A549 (cell line): ENCODE measurements at regions not wholly inside any gene's neighbourhood (a gene's known extent, or its start where the extent isn't known, plus 50 kb on each side); places are given as distances from the start of the nearest gene placed in this dataset.
A peak's percentile ranks its signal among the peaks of the same experiment; 100 is the strongest.

Source experiments
- ATAC-seq, 2 experiments: fragments of 200-7000 bp in 1 of 2; fragments of >200 bp in 1 of 2; cut with Nextera tagmentation in 1 of 2; cut with Tn5 transposase in 1 of 2; 3 replicates each; pipeline versions ENCODE4 v1.8.0 to v1.9.1; 2018 to 2020; ENCODE audit warnings: mild to moderate bottlenecking in 1 of 2, moderate library complexity in 1 of 2
- CTCF ChIA-PET: fragments of 300-600 bp; sonication (Branson Sonifier 250); formaldehyde crosslinking; extraction: SDS; loops from one replicate; lab custom pipeline; 2021; ENCODE audit warnings: antibody characterized with exemption, inconsistent platforms; lab: Yijun Ruan, JAX
- POLR2A ChIA-PET: fragments of 350-600 bp; formaldehyde crosslinking; extraction: SDS; loops from one replicate; lab custom pipeline; 2021; ENCODE audit warnings: antibody characterized with exemption, inconsistent platforms; lab: Yijun Ruan, JAX
- DNase-seq, 2 experiments: peaks; one replicate each; pipeline versions ENCODE4 v3.0.0 to v3.0.0-alpha.2; 2011 to 2016; ENCODE audit warnings: low read depth in 1 of 2, low spot score in 1 of 2
- FAIRE-seq: peaks from 2 replicates; lab custom pipeline; 2011; peaks lifted over from hg19 to GRCh38; lab: Jason Lieb, UNC
- H3K27ac ChIP-seq, 2 experiments: fragments of >200 bp; sonication (Bioruptor Twin); formaldehyde crosslinking; 3 replicates each; pipeline ENCODE4 v1.5.1; 2016 to 2017
- H3K4me1 ChIP-seq: fragments of >200 bp; sonication (Bioruptor Twin); formaldehyde crosslinking; 3 replicates; pipeline ENCODE4 v1.6.1; 2016
- H3K4me2 ChIP-seq: fragments of >200 bp; sonication (Bioruptor Twin); formaldehyde crosslinking; 3 replicates; pipeline ENCODE4 v1.6.1; 2016
- H3K4me3 ChIP-seq: fragments of >200 bp; sonication (Bioruptor Twin); formaldehyde crosslinking; 3 replicates; pipeline ENCODE4 v1.5.1; 2016
- H3K9me3 ChIP-seq: fragments of >200 bp; sonication (Bioruptor Twin); formaldehyde crosslinking; 3 replicates; pipeline ENCODE4 v1.6.1; 2016
- CBX2 ChIP-seq: fragments of 200-600 bp; sonication (generic); IDR thresholded peaks from 2 replicates; pipeline ENCODE4 v1.6.1; 2016; ENCODE audit warnings: low read depth, mild to moderate bottlenecking, borderline replicate concordance
- CEBPB ChIP-seq, 2 experiments: fragments of >200 bp in 1 of 2; sonication (Bioruptor Twin) in 1 of 2; formaldehyde crosslinking in 1 of 2; IDR thresholded peaks; 2 replicates each; pipeline ENCODE4 v1.6.1; 2012 to 2016
- CHD2 ChIP-seq: fragments of 150-350 bp; IDR thresholded peaks from 2 replicates; pipeline ENCODE4 v1.6.1; 2014; ENCODE audit warnings: low read length; ENCODE audit not compliant: partially characterized antibody
- EHMT2 ChIP-seq: fragments of 200-600 bp; sonication (generic); IDR thresholded peaks from 2 replicates; pipeline ENCODE4 v1.6.1; 2016; ENCODE audit warnings: antibody characterized with exemption, low read depth, mild to moderate bottlenecking, moderate library complexity
- FOSB ChIP-seq: fragments of 250-450 bp; sonication (Bioruptor Pico); IDR thresholded peaks from 2 replicates; pipeline ENCODE4 v1.5.0; 2020; ENCODE audit warnings: mild to moderate bottlenecking, moderate library complexity
- FOXS1 ChIP-seq: fragments of 250-450 bp; sonication (Bioruptor Pico); IDR thresholded peaks from 2 replicates; pipeline ENCODE4 v1.5.0; 2020; ENCODE audit warnings: mild to moderate bottlenecking, moderate library complexity
- HOXA7 ChIP-seq: fragments of 250-450 bp; sonication (Bioruptor Pico); IDR thresholded peaks from 2 replicates; pipeline ENCODE4 v1.5.0; 2020; ENCODE audit warnings: mild to moderate bottlenecking, moderate library complexity
- HOXB5 ChIP-seq: fragments of 250-450 bp; sonication (Bioruptor Pico); IDR thresholded peaks from 2 replicates; pipeline ENCODE4 v1.5.0; 2020; ENCODE audit warnings: mild to moderate bottlenecking, moderate library complexity
- KDM5A ChIP-seq: fragments of 200-600 bp; sonication (generic); IDR thresholded peaks from 2 replicates; pipeline ENCODE4 v1.6.1; 2016; ENCODE audit warnings: antibody characterized with exemption, mild to moderate bottlenecking
- MYC ChIP-seq: IDR thresholded peaks from 2 replicates; pipeline ENCODE4 v1.6.1; 2012; ENCODE audit warnings: mild to moderate bottlenecking, inconsistent platforms, low read length, improper control_type of control experiment, borderline replicate concordance
- PHF8 ChIP-seq: fragments of 200-600 bp; sonication (generic); IDR thresholded peaks from 2 replicates; pipeline ENCODE4 v1.6.1; 2016; ENCODE audit warnings: low read depth, mild to moderate bottlenecking, antibody characterized with exemption, moderate library complexity, borderline replicate concordance
- RARB ChIP-seq: fragments of 250-450 bp; sonication (Bioruptor Pico); IDR thresholded peaks from 2 replicates; pipeline ENCODE4 v1.8.0; 2021; ENCODE audit warnings: mild to moderate bottlenecking, moderate library complexity
- RCOR1 ChIP-seq: fragments of 150-350 bp; IDR thresholded peaks from 2 replicates; pipeline ENCODE4 v1.6.1; 2014; ENCODE audit warnings: antibody characterized with exemption, low read length, low read depth
- RFX5 ChIP-seq: fragments of 450-650 bp; IDR thresholded peaks from 2 replicates; pipeline ENCODE4 v1.7.1; 2014; ENCODE audit warnings: antibody characterized with exemption, mild to moderate bottlenecking, moderate library complexity
- RNF2 ChIP-seq: fragments of 200-600 bp; sonication (generic); IDR thresholded peaks from 2 replicates; pipeline ENCODE4 v1.6.1; 2016; ENCODE audit warnings: low read depth, mild to moderate bottlenecking, antibody characterized with exemption, moderate library complexity, borderline replicate concordance
- ZNF302 ChIP-seq: fragments of 250-450 bp; sonication (Bioruptor Pico); IDR thresholded peaks from 2 replicates; pipeline ENCODE4 v1.9.0; 2021; ENCODE audit warnings: inconsistent platforms, mild to moderate bottlenecking, moderate library complexity
- WGBS: methylation state at CpG from one replicate; pipeline ENCODE4 v1.1.6; 2017; ENCODE audit errors: missing lambda C conversion rate; 5-methylcytosine and 5-hydroxymethylcytosine counted together
- TF ChIP-seq, protein P1 (sequence below): fragments of 250-450 bp; sonication (Bioruptor Pico); IDR thresholded peaks from 2 replicates; pipeline ENCODE4 v1.5.0; 2020; ENCODE audit warnings: low read depth, mild to moderate bottlenecking, moderate library complexity
- TF ChIP-seq, protein P2 (sequence below): IDR thresholded peaks from 2 replicates; pipeline ENCODE4 v1.6.1; 2012
- TF ChIP-seq, protein P3 (sequence below): IDR thresholded peaks from 2 replicates; pipeline ENCODE4 v1.6.1; 2012; ENCODE audit warnings: low read depth, borderline replicate concordance
- TF ChIP-seq, protein P4 (sequence below): fragments of 450-650 bp; IDR thresholded peaks from 2 replicates; pipeline ENCODE4 v1.6.1; 2014; ENCODE audit warnings: antibody characterized with exemption
- TF ChIP-seq, protein P5 (sequence below): fragments of >200 bp; sonication (Bioruptor Twin); formaldehyde crosslinking; IDR thresholded peaks from 3 replicates; pipeline ENCODE4 v1.5.1; 2016

DNA sequence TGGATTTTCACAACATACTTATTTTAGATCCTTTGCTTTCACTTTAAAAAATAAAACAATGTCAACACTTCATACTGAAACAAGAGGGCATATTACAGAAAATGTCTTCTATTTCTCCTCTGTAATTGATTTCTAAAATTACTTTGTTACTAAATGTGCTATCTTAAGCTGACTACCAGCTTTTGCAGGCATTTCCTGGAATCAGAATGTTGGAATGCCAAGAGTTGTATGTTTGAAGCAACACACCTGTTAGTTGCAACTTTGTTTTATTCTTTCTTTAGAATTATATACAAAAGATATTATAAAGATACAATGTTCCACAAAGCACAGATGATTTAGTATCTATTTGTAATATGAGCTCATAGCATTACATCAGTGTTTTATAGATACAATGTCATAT, 62.5 kb upstream of the TMEM170B start (continued):
- TF ChIP-seq HOXA7 (CRISPR knock-in tag), result no peak
- TF ChIP-seq EHMT2, result no peak
- TF ChIP-seq, all 56 proteins: peak for 0

DNA sequence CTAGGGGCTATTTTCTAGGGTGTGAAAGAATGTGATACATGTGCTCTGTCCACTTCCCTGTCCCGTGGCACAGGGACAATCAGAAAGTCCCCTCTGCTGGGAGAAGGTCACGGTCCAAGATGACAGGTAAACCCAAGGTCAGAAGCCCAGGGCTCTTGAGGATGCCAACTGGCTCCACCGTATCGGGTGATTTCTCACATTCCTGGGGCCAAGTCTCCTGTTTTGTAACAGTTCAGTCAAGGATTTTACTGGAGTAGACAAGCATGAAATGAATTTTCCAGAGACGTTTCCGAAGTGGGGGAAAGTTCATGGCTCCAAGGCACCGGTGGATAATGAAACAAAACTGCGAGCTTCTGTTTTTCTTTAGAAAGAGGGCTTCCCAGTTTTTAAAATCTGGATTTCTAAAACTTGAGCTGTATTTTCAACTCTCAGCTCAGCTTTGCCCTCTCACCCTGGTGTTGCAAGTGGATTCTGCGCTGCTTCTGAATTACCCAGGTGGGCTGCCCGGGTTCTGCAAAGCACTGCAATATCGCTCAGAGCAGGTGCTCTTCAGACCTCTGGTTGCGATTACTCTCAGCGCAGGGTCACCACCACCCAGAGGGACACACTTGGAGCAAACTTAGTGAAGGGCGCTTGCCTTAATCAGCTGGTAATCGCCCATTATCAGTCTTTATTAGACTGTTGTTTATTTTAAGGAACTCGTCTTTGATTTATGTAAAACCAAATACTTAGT, 64.4 kb upstream of the TMEM170B start:
- ChIA-PET POLR2A (no interaction called here), CTCF (interaction anchor here (3.3 kb wide), 1 partner anchor 23 kb away, joined by 11 read pairs; no protein-coding TSS in a partner anchor)
- WGBS, result 86% methylated on average over 16 of the region's 16 CpGs
- no peaks in the 10 kb centered on the region for H3K4me1 ChIP-seq
- H3K4me3 ChIP-seq, result no peak overlapping the region
- DNase-seq, result no peak
- H3K27ac ChIP-seq, result no peak overlapping the region
- FAIRE-seq, result no peak
- ATAC-seq, result no peak
- H3K4me2 ChIP-seq, result no peak overlapping the region
- H3K9me3 ChIP-seq, result no peaks in the 10 kb centered on the region
- TF ChIP-seq PHF8 (no peak), RARB (CRISPR knock-in tag) (no peak), RFX5 (no peak), CEBPB (IDR thresholded peaks at IDR 0.05) (no peak), MYC (no peak)
- TF ChIP-seq, protein P1, sequence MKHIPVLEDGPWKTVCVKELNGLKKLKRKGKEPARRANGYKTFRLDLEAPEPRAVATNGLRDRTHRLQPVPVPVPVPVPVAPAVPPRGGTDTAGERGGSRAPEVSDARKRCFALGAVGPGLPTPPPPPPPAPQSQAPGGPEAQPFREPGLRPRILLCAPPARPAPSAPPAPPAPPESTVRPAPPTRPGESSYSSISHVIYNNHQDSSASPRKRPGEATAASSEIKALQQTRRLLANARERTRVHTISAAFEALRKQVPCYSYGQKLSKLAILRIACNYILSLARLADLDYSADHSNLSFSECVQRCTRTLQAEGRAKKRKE (CRISPR knock-in tag), result no peak
- TF ChIP-seq, protein P2, sequence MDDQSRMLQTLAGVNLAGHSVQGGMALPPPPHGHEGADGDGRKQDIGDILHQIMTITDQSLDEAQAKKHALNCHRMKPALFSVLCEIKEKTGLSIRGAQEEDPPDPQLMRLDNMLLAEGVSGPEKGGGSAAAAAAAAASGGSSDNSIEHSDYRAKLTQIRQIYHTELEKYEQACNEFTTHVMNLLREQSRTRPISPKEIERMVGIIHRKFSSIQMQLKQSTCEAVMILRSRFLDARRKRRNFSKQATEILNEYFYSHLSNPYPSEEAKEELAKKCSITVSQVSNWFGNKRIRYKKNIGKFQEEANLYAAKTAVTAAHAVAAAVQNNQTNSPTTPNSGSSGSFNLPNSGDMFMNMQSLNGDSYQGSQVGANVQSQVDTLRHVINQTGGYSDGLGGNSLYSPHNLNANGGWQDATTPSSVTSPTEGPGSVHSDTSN, result no peak
- TF ChIP-seq, protein P3, sequence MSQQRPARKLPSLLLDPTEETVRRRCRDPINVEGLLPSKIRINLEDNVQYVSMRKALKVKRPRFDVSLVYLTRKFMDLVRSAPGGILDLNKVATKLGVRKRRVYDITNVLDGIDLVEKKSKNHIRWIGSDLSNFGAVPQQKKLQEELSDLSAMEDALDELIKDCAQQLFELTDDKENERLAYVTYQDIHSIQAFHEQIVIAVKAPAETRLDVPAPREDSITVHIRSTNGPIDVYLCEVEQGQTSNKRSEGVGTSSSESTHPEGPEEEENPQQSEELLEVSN, result no peak
- TF ChIP-seq, protein P4, sequence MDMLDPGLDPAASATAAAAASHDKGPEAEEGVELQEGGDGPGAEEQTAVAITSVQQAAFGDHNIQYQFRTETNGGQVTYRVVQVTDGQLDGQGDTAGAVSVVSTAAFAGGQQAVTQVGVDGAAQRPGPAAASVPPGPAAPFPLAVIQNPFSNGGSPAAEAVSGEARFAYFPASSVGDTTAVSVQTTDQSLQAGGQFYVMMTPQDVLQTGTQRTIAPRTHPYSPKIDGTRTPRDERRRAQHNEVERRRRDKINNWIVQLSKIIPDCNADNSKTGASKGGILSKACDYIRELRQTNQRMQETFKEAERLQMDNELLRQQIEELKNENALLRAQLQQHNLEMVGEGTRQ, result no peak

DNA sequence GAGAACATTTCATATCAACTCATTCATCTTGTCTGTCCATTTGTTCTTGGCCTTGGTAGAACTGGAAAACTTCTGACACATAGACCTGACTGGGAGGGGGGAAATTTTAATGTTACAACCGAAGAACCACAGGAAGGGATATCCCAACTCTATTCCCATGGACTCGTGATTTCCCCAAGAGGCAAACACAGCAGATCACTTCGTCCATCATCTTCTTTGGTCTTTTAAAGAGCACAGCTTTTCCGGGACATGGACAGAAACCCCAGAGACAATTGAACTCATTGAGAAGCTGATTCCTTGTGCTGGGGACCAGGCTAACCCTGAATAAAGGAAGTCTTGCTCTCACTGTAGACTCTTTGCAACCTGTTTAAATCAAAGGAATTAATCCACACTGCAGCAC, 66.3 kb upstream of the TMEM170B start:
- Histone ChIP-seq H3K9me3 (no peaks in the 10 kb centered on the region), H3K4me3 (no peak overlapping the region), H3K27ac (0 out of 6 replicates have a peak overlapping the region, but pooled peaks of 1 of the 2 experiments have one; percentile 5), H3K4me1 (no peaks in the 10 kb centered on the region), H3K4me2 (no peak overlapping the region)
- FAIRE-seq (no peak), ATAC-seq (no peak), DNase-seq (no peak)
- ChIA-PET POLR2A (no interaction called here), CTCF (interaction anchor here (1.6 kb wide), 1 partner anchor 25 kb away, joined by 6 read pairs; no protein-coding TSS in a partner anchor)
- TF ChIP-seq HOXB5 (CRISPR knock-in tag) (no peak), ZNF302 (CRISPR knock-in tag) (no peak), CHD2 (no peak), FOXS1 (CRISPR knock-in tag) (no peak), FOSB (CRISPR knock-in tag) (no peak), KDM5A (no peak), CBX2 (no peak), RCOR1 (no peak), HOXA7 (CRISPR knock-in tag) (no peak), RNF2 (no peak)
- TF ChIP-seq, protein P5, sequence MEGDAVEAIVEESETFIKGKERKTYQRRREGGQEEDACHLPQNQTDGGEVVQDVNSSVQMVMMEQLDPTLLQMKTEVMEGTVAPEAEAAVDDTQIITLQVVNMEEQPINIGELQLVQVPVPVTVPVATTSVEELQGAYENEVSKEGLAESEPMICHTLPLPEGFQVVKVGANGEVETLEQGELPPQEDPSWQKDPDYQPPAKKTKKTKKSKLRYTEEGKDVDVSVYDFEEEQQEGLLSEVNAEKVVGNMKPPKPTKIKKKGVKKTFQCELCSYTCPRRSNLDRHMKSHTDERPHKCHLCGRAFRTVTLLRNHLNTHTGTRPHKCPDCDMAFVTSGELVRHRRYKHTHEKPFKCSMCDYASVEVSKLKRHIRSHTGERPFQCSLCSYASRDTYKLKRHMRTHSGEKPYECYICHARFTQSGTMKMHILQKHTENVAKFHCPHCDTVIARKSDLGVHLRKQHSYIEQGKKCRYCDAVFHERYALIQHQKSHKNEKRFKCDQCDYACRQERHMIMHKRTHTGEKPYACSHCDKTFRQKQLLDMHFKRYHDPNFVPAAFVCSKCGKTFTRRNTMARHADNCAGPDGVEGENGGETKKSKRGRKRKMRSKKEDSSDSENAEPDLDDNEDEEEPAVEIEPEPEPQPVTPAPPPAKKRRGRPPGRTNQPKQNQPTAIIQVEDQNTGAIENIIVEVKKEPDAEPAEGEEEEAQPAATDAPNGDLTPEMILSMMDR, result no peak
- WGBS, result 84% methylated on average over 4 of the region's 4 CpGs
